SJSA1 (cell line): ENCODE measurements at regions not wholly inside any gene's neighbourhood (a gene's known extent, or its start where the extent isn't known, plus 50 kb on each side); places are given as distances from the start of the nearest gene placed in this dataset.
A peak's percentile ranks its signal among the peaks of the same experiment; 100 is the strongest.

Experiments used
- DNase-seq, 2 experiments: peaks; one replicate each; pipeline ENCODE4 v3.0.0-alpha.2; 2015 to 2020; ENCODE audit warnings: low spot score in 2 of 2, low read depth in 1 of 2
- H3K27ac ChIP-seq: fragments of 250-450 bp; sonication (Bioruptor Pico); 2 replicates; pipeline ENCODE4 v1.5.1; 2020; ENCODE audit warnings: mild to moderate bottlenecking, moderate library complexity
- H3K27me3 ChIP-seq: fragments of 250-450 bp; sonication (Bioruptor Pico); replicated peaks from 2 replicates; pipeline ENCODE4 v1.5.1; 2020; ENCODE audit warnings: mild to moderate bottlenecking, moderate library complexity
- H3K36me3 ChIP-seq: fragments of 250-450 bp; sonication (Bioruptor Pico); 2 replicates; pipeline ENCODE4 v1.5.1; 2020; ENCODE audit warnings: mild to moderate bottlenecking
- H3K4me1 ChIP-seq: fragments of 250-450 bp; sonication (Bioruptor Pico); replicated peaks from 2 replicates; pipeline ENCODE4 v1.6.1; 2021; ENCODE audit warnings: mild to moderate bottlenecking
- H3K4me3 ChIP-seq: fragments of 250-450 bp; sonication (Bioruptor Pico); 2 replicates; pipeline ENCODE4 v1.5.1; 2020; ENCODE audit warnings: mild to moderate bottlenecking
- H3K9me3 ChIP-seq: fragments of 250-450 bp; sonication (Bioruptor Pico); replicated peaks from 2 replicates; pipeline ENCODE4 v1.5.1; 2020; ENCODE audit warnings: mild to moderate bottlenecking

GRCh38 chr20:17797579-17797978, 97.8 kb downstream of the BANF2 start:
- Histone ChIP-seq H3K36me3 (no peaks in the 10 kb centered on the region), H3K4me1 (peaks cover 26% of the 10 kb centered on the region), H3K27ac (peak overlapping the region; percentile 11; the same call in 1 of the 2 replicates), H3K4me3 (no peak overlapping the region), H3K27me3 (no peaks in the 10 kb centered on the region), H3K9me3 (no peaks in the 10 kb centered on the region)
- DNase-seq: no peak

DNA sequence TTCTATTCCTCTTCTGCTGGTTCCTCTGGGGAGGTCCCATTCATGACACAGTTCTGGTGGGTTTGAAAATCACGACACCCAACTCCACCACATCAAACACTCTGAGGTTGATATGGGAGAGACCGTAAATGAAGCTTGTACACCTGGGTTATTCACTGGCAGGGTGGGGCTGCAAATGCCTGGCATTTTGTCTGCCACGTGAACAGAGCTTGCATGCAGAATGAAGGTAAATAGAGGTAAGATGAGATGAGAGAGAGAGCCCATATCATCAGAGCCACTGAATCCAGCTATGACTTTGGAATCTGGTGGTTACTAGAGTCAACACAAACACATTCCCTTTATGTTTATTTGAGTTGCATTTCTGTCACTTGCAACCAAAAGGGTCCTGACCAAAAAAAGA, 97.4 kb downstream of the BANF2 start:
- Histone ChIP-seq H3K4me3 (no peak overlapping the region), H3K27ac (peak overlapping the region; percentile 8; the same call in 1 of the 2 replicates), H3K36me3 (no peaks in the 10 kb centered on the region), H3K9me3 (no peaks in the 10 kb centered on the region), H3K4me1 (peaks cover 26% of the 10 kb centered on the region), H3K27me3 (no peaks in the 10 kb centered on the region)
- peak in 1 of 2 experiments; percentile 72 for DNase-seq

DNA sequence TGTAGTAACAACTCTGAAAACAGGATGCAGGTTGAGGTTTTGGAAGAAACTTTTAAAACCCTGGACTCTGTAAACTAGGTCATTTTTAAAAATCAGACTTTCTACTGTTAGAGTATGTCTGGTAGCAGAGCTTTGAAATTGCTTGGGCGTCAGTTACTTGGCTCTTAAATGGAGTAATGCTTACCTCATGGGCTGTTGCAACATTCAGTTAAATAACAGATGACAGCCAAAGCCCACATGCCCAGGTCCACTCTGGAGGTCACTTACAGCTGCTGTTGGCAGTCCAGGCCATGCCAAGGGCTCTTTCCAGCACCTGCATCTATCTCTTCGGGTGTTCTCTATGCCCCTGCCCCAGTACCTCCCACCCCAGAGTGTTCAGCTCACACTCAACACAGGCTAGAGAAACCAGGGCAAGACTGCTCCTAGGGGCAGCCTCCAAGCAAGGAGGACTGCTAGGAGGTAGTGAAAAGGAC, 96.4 kb downstream of the BANF2 start:
- H3K9me3 ChIP-seq: no peaks in the 10 kb centered on the region
- no peak overlapping the region for H3K27ac ChIP-seq
- H3K27me3 ChIP-seq: no peaks in the 10 kb centered on the region
- no peak for DNase-seq
- no peak overlapping the region for H3K4me3 ChIP-seq
- H3K4me1 ChIP-seq: peaks cover 26% of the 10 kb centered on the region
- no peaks in the 10 kb centered on the region for H3K36me3 ChIP-seq

- DNase-seq: no peak
- Histone ChIP-seq H3K27me3 (no peaks in the 10 kb centered on the region), H3K36me3 (no peaks in the 10 kb centered on the region), H3K4me3 (no peak overlapping the region), H3K27ac (no peak overlapping the region), H3K9me3 (no peaks in the 10 kb centered on the region), H3K4me1 (peaks cover 26% of the 10 kb centered on the region)
These were observed 95.8 kb downstream of the BANF2 start for GRCh38 chr20:17795501-17796071.

DNA sequence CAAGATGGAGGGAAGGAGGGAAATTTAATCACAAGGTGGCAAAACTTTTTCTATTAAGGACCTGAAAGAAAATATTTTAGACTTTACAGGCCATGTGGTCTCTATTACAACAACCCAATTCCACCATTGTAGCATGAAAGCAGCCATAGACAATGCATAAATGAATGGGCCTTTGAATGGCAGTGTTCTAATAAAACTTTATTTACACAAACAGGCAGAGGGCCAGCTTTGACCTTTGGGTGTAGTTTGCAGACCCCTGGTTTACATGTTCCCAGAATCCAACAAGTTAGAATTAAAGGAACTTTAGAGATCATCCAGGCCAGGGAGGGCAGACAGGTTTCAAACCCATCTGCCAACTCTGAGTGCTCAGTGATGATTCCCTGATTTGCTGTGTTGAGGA, 95.2 kb downstream of the BANF2 start:
- Histone ChIP-seq H3K9me3 (no peaks in the 10 kb centered on the region), H3K27me3 (no peaks in the 10 kb centered on the region), H3K4me3 (no peak overlapping the region), H3K27ac (no peak overlapping the region), H3K36me3 (no peaks in the 10 kb centered on the region), H3K4me1 (peaks cover 26% of the 10 kb centered on the region)
- DNase-seq: no peak

- no peak for DNase-seq
- H3K27ac ChIP-seq: no peak overlapping the region
- no peak overlapping the region for H3K4me3 ChIP-seq
- H3K9me3 ChIP-seq: no peaks in the 10 kb centered on the region
- H3K4me1 ChIP-seq: peaks cover 26% of the 10 kb centered on the region
- H3K36me3 ChIP-seq: no peaks in the 10 kb centered on the region
- H3K27me3 ChIP-seq: no peaks in the 10 kb centered on the region
These were observed 94.6 kb downstream of the BANF2 start for GRCh38 chr20:17794400-17794799.

DNA sequence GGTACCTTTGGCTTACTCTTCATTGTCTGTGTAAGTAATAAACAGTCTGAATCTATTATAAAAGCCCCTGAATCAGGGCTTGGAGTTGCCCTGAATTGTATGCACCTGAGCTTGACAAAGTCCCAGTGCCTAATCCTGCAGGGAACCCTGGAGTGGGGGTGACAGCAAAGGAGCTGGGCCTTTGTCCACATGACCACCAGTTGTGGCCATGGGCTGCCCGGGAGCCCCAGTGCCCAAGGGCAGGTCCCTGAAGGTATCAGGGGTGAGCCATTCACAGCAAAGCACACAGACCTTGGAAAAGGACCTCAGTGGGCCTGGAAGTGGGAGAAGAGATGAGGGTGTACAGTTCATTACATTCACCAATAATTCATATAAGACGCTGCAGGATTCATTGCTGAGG, 94.2 kb downstream of the BANF2 start:
- Histone ChIP-seq H3K9me3 (no peaks in the 10 kb centered on the region), H3K27ac (no peak overlapping the region), H3K27me3 (no peaks in the 10 kb centered on the region), H3K4me1 (peaks cover 26% of the 10 kb centered on the region), H3K4me3 (no peak overlapping the region), H3K36me3 (no peaks in the 10 kb centered on the region)
- DNase-seq: no peak

DNA sequence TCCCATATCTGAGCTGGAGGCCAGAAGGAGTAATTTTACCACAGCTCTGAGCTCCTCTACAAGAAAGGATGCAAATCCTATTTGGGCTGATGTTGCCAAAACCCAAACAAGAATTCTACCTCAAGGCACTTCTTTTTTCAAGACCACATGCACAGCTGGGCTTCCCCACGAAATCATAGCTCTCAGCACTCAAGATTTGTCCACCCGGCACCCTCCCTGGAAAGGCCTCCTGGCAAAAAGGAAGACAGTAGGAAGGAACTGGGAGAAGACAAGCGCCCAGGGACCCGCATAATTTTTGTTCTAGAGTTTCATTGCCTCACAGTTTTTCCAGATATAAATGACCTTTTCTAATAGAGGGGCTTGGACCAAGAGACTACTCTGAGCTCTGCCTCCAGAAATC, 90.5 kb downstream of the BANF2 start:
- Histone ChIP-seq H3K36me3 (no peaks in the 10 kb centered on the region), H3K27me3 (no peaks in the 10 kb centered on the region), H3K27ac (no peak overlapping the region), H3K4me1 (no peaks in the 10 kb centered on the region), H3K9me3 (no peaks in the 10 kb centered on the region), H3K4me3 (no peak overlapping the region)
- no peak for DNase-seq

GRCh38 chr20:17787816-17788215, 88.0 kb downstream of the BANF2 start:
- H3K36me3 ChIP-seq: no peaks in the 10 kb centered on the region
- H3K27ac ChIP-seq: no peak overlapping the region
- H3K4me1 ChIP-seq: no peaks in the 10 kb centered on the region
- H3K4me3 ChIP-seq: no peak overlapping the region
- no peaks in the 10 kb centered on the region for H3K27me3 ChIP-seq
- no peaks in the 10 kb centered on the region for H3K9me3 ChIP-seq
- no peak for DNase-seq

GRCh38 chr20:17786221-17786718, 86.5 kb downstream of the BANF2 start:
- no peak for DNase-seq
- no peaks in the 10 kb centered on the region for H3K27me3 ChIP-seq
- no peaks in the 10 kb centered on the region for H3K9me3 ChIP-seq
- H3K4me3 ChIP-seq: no peak overlapping the region
- no peaks in the 10 kb centered on the region for H3K36me3 ChIP-seq
- H3K27ac ChIP-seq: no peak overlapping the region
- no peaks in the 10 kb centered on the region for H3K4me1 ChIP-seq
